ENCODE measurements at regions not wholly inside any gene's neighbourhood (a gene's known extent, or its start where the extent isn't known, plus 50 kb on each side); places are given as distances from the start of the nearest gene placed in this dataset.

DNA sequence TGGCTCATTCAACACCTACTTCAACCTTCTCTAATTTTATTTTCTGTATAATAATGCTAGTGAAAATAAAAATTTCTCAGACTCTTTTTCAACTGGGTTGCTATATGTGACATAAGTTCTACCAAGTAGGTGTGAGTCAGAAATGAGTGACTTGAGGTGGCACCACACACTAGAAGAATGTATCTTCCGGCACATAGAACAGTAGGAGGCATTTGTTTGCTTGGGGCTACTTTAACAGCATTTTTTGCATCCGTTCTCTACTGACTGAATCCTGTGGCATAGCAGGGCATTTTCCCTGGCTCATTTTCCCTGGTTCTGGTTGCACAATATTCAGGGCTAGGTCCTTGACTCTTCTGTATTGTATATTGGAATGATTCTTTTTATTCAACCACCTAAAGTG, 194.0 kb upstream of the SLC16A7 start:
- TF ChIP-seq, protein P1, sequence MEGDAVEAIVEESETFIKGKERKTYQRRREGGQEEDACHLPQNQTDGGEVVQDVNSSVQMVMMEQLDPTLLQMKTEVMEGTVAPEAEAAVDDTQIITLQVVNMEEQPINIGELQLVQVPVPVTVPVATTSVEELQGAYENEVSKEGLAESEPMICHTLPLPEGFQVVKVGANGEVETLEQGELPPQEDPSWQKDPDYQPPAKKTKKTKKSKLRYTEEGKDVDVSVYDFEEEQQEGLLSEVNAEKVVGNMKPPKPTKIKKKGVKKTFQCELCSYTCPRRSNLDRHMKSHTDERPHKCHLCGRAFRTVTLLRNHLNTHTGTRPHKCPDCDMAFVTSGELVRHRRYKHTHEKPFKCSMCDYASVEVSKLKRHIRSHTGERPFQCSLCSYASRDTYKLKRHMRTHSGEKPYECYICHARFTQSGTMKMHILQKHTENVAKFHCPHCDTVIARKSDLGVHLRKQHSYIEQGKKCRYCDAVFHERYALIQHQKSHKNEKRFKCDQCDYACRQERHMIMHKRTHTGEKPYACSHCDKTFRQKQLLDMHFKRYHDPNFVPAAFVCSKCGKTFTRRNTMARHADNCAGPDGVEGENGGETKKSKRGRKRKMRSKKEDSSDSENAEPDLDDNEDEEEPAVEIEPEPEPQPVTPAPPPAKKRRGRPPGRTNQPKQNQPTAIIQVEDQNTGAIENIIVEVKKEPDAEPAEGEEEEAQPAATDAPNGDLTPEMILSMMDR (IDR thresholded peaks at IDR 0.05 in 2 of 3, conservative IDR thresholded peaks at IDR 0.05 in 1 of 3; ENCODE audit: control insufficient read depth in 2 of 3, extremely low read depth in 1 of 3, insufficient read depth in 1 of 3, low read depth in 3 of 3, low read length in 3 of 3) = no peak
- no peak for TF ChIP-seq TBL1XR1 (IDR thresholded peaks at IDR 0.05; ENCODE audit: low read depth, low read length)
- TF ChIP-seq SREBF1 (IDR thresholded peaks at IDR 0.05; ENCODE audit: low read length) = no peak
- TF ChIP-seq KDM1A (IDR thresholded peaks at IDR 0.05; ENCODE audit: borderline replicate concordance) = no peak
- no peak for TF ChIP-seq CBFB (IDR thresholded peaks at IDR 0.05; ENCODE audit: low read depth)
- TF ChIP-seq, protein P2, sequence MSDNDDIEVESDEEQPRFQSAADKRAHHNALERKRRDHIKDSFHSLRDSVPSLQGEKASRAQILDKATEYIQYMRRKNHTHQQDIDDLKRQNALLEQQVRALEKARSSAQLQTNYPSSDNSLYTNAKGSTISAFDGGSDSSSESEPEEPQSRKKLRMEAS (IDR thresholded peaks at IDR 0.05; ENCODE audit: low read depth, low read length) = no peak
- no peak for TF ChIP-seq POLR2AphosphoS5 (IDR thresholded peaks at IDR 0.05; ENCODE audit: low read length)
- no peak for TF ChIP-seq CHD2 (IDR thresholded peaks at IDR 0.05; ENCODE audit: borderline replicate concordance, low read depth, low read length)
- TF ChIP-seq ZZZ3 (IDR thresholded peaks at IDR 0.05; ENCODE audit: control insufficient read depth, insufficient read length, low read depth) = no peak
- TF ChIP-seq EP300 (IDR thresholded peaks at IDR 0.05; ENCODE audit: borderline replicate concordance in 1 of 2, control insufficient read depth in 1 of 2, low read depth in 2 of 2, low read length in 2 of 2) = no peak
- no peak for TF ChIP-seq TAF1 (IDR thresholded peaks at IDR 0.05; ENCODE audit: borderline replicate concordance, low read depth, low read length)

All from GM12878 (cell line).